ENCODE measurements at regions not wholly inside any gene's neighbourhood (a gene's known extent, or its start where the extent isn't known, plus 50 kb on each side); places are given as distances from the start of the nearest gene placed in this dataset.

- no peak for DNase-seq (ENCODE audit: extremely low read depth, low read depth)
- TF ChIP-seq CTCF (IDR thresholded peaks at IDR 0.05; ENCODE audit: low read depth, low read length, missing control alignments), result no peak
- no peak overlapping the region for H3K4me3 ChIP-seq (replicated peaks; ENCODE audit: low read depth, low read length)
These were observed 130.7 kb upstream of the SSTR4 start for GRCh38 chr20:22904386-22904785.

- no peak for TF ChIP-seq CTCF (IDR thresholded peaks at IDR 0.05; ENCODE audit: low read depth, low read length, missing control alignments)
- no peak overlapping the region for H3K4me3 ChIP-seq (replicated peaks; ENCODE audit: low read depth, low read length)
- DNase-seq (ENCODE audit: extremely low read depth, low read depth), result no peak
These were observed 130.2 kb upstream of the SSTR4 start for GRCh38 chr20:22904905-22905304.

GRCh38 chr20:22905658-22906057 lies 129.5 kb upstream of the SSTR4 start:
- TF ChIP-seq CTCF (IDR thresholded peaks at IDR 0.05; ENCODE audit: low read depth, low read length, missing control alignments), result no peak
- no peak for DNase-seq (ENCODE audit: extremely low read depth, low read depth)
- no peak overlapping the region for H3K4me3 ChIP-seq (replicated peaks; ENCODE audit: low read depth, low read length)

- no peak for DNase-seq (ENCODE audit: extremely low read depth, low read depth)
- H3K4me3 ChIP-seq (replicated peaks; ENCODE audit: low read depth, low read length), result no peak overlapping the region
- no peak for TF ChIP-seq CTCF (IDR thresholded peaks at IDR 0.05; ENCODE audit: low read depth, low read length, missing control alignments)
These were observed 126.7 kb upstream of the SSTR4 start for GRCh38 chr20:22908437-22908836.

- no peak for TF ChIP-seq CTCF (IDR thresholded peaks at IDR 0.05; ENCODE audit: low read depth, low read length, missing control alignments)
These were observed 126.2 kb upstream of the SSTR4 start for GRCh38 chr20:22908944-22909343.

GRCh38 chr20:22909436-22909835 lies 125.7 kb upstream of the SSTR4 start:
- DNase-seq (ENCODE audit: extremely low read depth, low read depth), result no peak
- H3K4me3 ChIP-seq (replicated peaks; ENCODE audit: low read depth, low read length), result no peak overlapping the region
- no peak for TF ChIP-seq CTCF (IDR thresholded peaks at IDR 0.05; ENCODE audit: low read depth, low read length, missing control alignments)

More at GRCh38 chr20:22908944-22909343, 126.2 kb upstream of the SSTR4 start:
- H3K4me3 ChIP-seq (replicated peaks; ENCODE audit: low read depth, low read length), result no peak overlapping the region
- no peak for DNase-seq (ENCODE audit: extremely low read depth, low read depth)

- TF ChIP-seq CTCF (IDR thresholded peaks at IDR 0.05; ENCODE audit: low read depth, low read length, missing control alignments), result no peak
- no peak for DNase-seq (ENCODE audit: extremely low read depth, low read depth)
- H3K4me3 ChIP-seq (replicated peaks; ENCODE audit: low read depth, low read length), result no peak overlapping the region
These were observed 124.7 kb upstream of the SSTR4 start for GRCh38 chr20:22910287-22910852.

All from HFF-Myc (cell line).